Right forelimb (tissue), 1 donor: ENCODE measurements at regions not wholly inside any gene's neighbourhood (a gene's known extent, or its start where the extent isn't known, plus 50 kb on each side); places are given as distances from the start of the nearest gene placed in this dataset.

Experiments
- DNase-seq: peaks from one replicate; pipeline ENCODE4 v3.0.0-alpha.2; 2018

GRCh38 chr22:47582067-47582466, 819.6 kb downstream of the TBC1D22A start:
- DNase-seq, result no peak

- DNase-seq, result no peak
Measured at GRCh38 chr22:47580121-47580520, 817.7 kb downstream of the TBC1D22A start.

GRCh38 chr22:47576908-47577307, 814.5 kb downstream of the TBC1D22A start:
- no peak for DNase-seq

GRCh38 chr22:47575291-47575690, 812.8 kb downstream of the TBC1D22A start:
- DNase-seq, result no peak

GRCh38 chr22:47574556-47574955, 812.1 kb downstream of the TBC1D22A start:
- no peak for DNase-seq

- no peak for DNase-seq
Measured at GRCh38 chr22:47573141-47573540, 810.7 kb downstream of the TBC1D22A start.

GRCh38 chr22:47572443-47572842, 810.0 kb downstream of the TBC1D22A start:
- DNase-seq, result no peak

GRCh38 chr22:47571616-47572015, 809.2 kb downstream of the TBC1D22A start:
- DNase-seq, result no peak

GRCh38 chr22:47570851-47571250, 808.4 kb downstream of the TBC1D22A start:
- no peak for DNase-seq

- DNase-seq, result no peak
Measured at GRCh38 chr22:47570300-47570685, 807.8 kb downstream of the TBC1D22A start.

GRCh38 chr22:47569389-47570299, 807.2 kb downstream of the TBC1D22A start:
- no peak for DNase-seq

GRCh38 chr22:47568700-47569099, 806.2 kb downstream of the TBC1D22A start:
- DNase-seq, result no peak

GRCh38 chr22:47567126-47568090, 805.0 kb downstream of the TBC1D22A start:
- DNase-seq, result no peak

GRCh38 chr22:47566491-47566890, 804.0 kb downstream of the TBC1D22A start:
- no peak for DNase-seq

GRCh38 chr22:47565607-47566006, 803.2 kb downstream of the TBC1D22A start:
- DNase-seq, result no peak

- DNase-seq, result peak; percentile 56
Measured at GRCh38 chr22:47564651-47565434, 802.4 kb downstream of the TBC1D22A start.

GRCh38 chr22:47564158-47564450, 801.7 kb downstream of the TBC1D22A start:
- DNase-seq, result no peak

- no peak for DNase-seq
Measured at GRCh38 chr22:47563406-47564157, 801.1 kb downstream of the TBC1D22A start.

- no peak for DNase-seq
Measured at GRCh38 chr22:47561766-47562165, 799.3 kb downstream of the TBC1D22A start.

- DNase-seq, result no peak
Measured at GRCh38 chr22:47561115-47561675, 798.7 kb downstream of the TBC1D22A start.

- DNase-seq, result no peak
Measured at GRCh38 chr22:47558828-47559700, 796.6 kb downstream of the TBC1D22A start.
